Skeletal muscle cell (primary cell): ENCODE measurements at regions not wholly inside any gene's neighbourhood (a gene's known extent, or its start where the extent isn't known, plus 50 kb on each side); places are given as distances from the start of the nearest gene placed in this dataset.

ENCODE experiments used
- DNase-seq: peaks from one replicate; pipeline ENCODE4 v3.0.0-alpha.2; 2010; ENCODE audit warnings: low read depth
- H3K4me3 ChIP-seq: 2 replicates; pipeline ENCODE4 v1.5.1; 2011; ENCODE audit warnings: low read depth, mild to moderate bottlenecking, control low read depth, low read length, moderate library complexity

- no peak overlapping the region for H3K4me3 ChIP-seq
Observed at GRCh38 chr20:57811374-57812020, 101.7 kb upstream of the PMEPA1 start.

GRCh38 chr20:57810511-57811373 is 100.9 kb upstream of the PMEPA1 start:
- no peak for DNase-seq
- no peak overlapping the region for H3K4me3 ChIP-seq

More at GRCh38 chr20:57811374-57812020, 101.7 kb upstream of the PMEPA1 start:
- no peak for DNase-seq

GRCh38 chr20:57809661-57810172 is 99.9 kb upstream of the PMEPA1 start:
- H3K4me3 ChIP-seq = no peak overlapping the region
- no peak for DNase-seq

- no peak for DNase-seq
- H3K4me3 ChIP-seq = no peak overlapping the region
Observed at GRCh38 chr20:57809149-57809548, 99.3 kb upstream of the PMEPA1 start.

- DNase-seq = no peak
- H3K4me3 ChIP-seq = no peak overlapping the region
Observed at GRCh38 chr20:57808264-57809070, 98.7 kb upstream of the PMEPA1 start.

GRCh38 chr20:57807401-57808263 is 97.8 kb upstream of the PMEPA1 start:
- H3K4me3 ChIP-seq = no peak overlapping the region

GRCh38 chr20:57806975-57807374 is 97.2 kb upstream of the PMEPA1 start:
- no peak for DNase-seq
- H3K4me3 ChIP-seq = no peak overlapping the region

More at GRCh38 chr20:57807401-57808263, 97.8 kb upstream of the PMEPA1 start:
- no peak for DNase-seq

- no peak overlapping the region for H3K4me3 ChIP-seq
- no peak for DNase-seq
Observed at GRCh38 chr20:57806476-57806875, 96.7 kb upstream of the PMEPA1 start.

- H3K4me3 ChIP-seq = no peak overlapping the region
- DNase-seq = no peak
Observed at GRCh38 chr20:57805747-57806146, 95.9 kb upstream of the PMEPA1 start.

- DNase-seq = no peak
Observed at GRCh38 chr20:57804470-57805250, 94.8 kb upstream of the PMEPA1 start.

GRCh38 chr20:57803508-57804005 is 93.7 kb upstream of the PMEPA1 start:
- DNase-seq = no peak
- no peak overlapping the region for H3K4me3 ChIP-seq

More at GRCh38 chr20:57804470-57805250, 94.8 kb upstream of the PMEPA1 start:
- H3K4me3 ChIP-seq = no peak overlapping the region

GRCh38 chr20:57802765-57803507 is 93.1 kb upstream of the PMEPA1 start:
- DNase-seq = no peak
- no peak overlapping the region for H3K4me3 ChIP-seq

GRCh38 chr20:57801581-57801980 is 91.8 kb upstream of the PMEPA1 start:
- no peak overlapping the region for H3K4me3 ChIP-seq
- no peak for DNase-seq

GRCh38 chr20:57800791-57801430 is 91.1 kb upstream of the PMEPA1 start:
- DNase-seq = no peak
- no peak overlapping the region for H3K4me3 ChIP-seq

- no peak overlapping the region for H3K4me3 ChIP-seq
- no peak for DNase-seq
Observed at GRCh38 chr20:57797401-57797800, 87.6 kb upstream of the PMEPA1 start.

- DNase-seq = no peak
- H3K4me3 ChIP-seq = no peak overlapping the region
Observed at GRCh38 chr20:57795977-57796560, 86.3 kb upstream of the PMEPA1 start.

GRCh38 chr20:57795342-57795697 is 85.5 kb upstream of the PMEPA1 start:
- DNase-seq = no peak
- no peak overlapping the region for H3K4me3 ChIP-seq
